Uterus (tissue), 2 donors: ENCODE measurements at regions not wholly inside any gene's neighbourhood (a gene's known extent, or its start where the extent isn't known, plus 50 kb on each side); places are given as distances from the start of the nearest gene placed in this dataset.

Experiments
- POLR2A ChIP-seq, 2 donors: fragments of 450-650 bp; IDR thresholded peaks; one replicate each; pipeline ENCODE4 v1.6.1; 2016; ENCODE audit warnings: antibody characterized with exemption in 2 of 2, mild to moderate bottlenecking in 1 of 2, moderate library complexity in 1 of 2
- TF ChIP-seq, protein P1 (sequence below), 4 experiments: fragments of 200-600 bp in 2 of 4; fragments of 450-650 bp in 2 of 4; sonication (generic) in 2 of 4; IDR thresholded peaks; one replicate each; pipeline ENCODE4 v1.5.1; 2016 to 2019; ENCODE audit warnings: antibody characterized with exemption in 4 of 4, mild to moderate bottlenecking in 2 of 4, moderate library complexity in 1 of 4

DNA sequence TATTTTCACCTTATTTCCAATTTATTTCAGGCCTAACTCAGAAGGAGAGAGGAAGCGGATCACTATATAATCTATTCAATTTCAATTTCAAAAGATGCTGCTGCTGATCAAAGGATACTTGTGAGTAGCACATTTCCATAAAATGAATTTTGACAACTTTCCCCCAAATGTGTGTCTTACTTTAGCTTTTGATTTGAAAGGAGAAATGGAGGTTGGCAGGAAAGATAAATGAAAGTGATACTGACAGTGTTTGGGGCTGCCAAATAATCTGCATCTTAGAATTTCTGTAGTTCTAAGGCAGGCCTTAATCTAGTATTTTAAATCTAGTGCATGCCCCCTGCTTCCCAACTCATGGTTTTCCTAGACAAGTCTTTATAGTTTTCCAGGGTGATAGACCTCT is 535.4 kb downstream of the DOK5 start:
- TF ChIP-seq, protein P1, sequence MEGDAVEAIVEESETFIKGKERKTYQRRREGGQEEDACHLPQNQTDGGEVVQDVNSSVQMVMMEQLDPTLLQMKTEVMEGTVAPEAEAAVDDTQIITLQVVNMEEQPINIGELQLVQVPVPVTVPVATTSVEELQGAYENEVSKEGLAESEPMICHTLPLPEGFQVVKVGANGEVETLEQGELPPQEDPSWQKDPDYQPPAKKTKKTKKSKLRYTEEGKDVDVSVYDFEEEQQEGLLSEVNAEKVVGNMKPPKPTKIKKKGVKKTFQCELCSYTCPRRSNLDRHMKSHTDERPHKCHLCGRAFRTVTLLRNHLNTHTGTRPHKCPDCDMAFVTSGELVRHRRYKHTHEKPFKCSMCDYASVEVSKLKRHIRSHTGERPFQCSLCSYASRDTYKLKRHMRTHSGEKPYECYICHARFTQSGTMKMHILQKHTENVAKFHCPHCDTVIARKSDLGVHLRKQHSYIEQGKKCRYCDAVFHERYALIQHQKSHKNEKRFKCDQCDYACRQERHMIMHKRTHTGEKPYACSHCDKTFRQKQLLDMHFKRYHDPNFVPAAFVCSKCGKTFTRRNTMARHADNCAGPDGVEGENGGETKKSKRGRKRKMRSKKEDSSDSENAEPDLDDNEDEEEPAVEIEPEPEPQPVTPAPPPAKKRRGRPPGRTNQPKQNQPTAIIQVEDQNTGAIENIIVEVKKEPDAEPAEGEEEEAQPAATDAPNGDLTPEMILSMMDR (IDR thresholded peaks at IDR 0.05) = no peak
- no peak for TF ChIP-seq POLR2A (IDR thresholded peaks at IDR 0.05)
